ENCODE measurements at regions not wholly inside any gene's neighbourhood (a gene's known extent, or its start where the extent isn't known, plus 50 kb on each side); places are given as distances from the start of the nearest gene placed in this dataset.

GRCh38 chr20:60497298-60498035, 539.2 kb downstream of the CDH26 start:
- no peaks in the 10 kb centered on the region for H4K20me1 ChIP-seq (ENCODE audit: low read length)
- H3K27ac ChIP-seq (ENCODE audit: low read length) = no peak overlapping the region
- no peaks in the 10 kb centered on the region for H3K79me2 ChIP-seq (ENCODE audit: low read length)
- H3K4me2 ChIP-seq (ENCODE audit: low read length) = no peak overlapping the region
- TF ChIP-seq EZH2phosphoT487 (IDR thresholded peaks at IDR 0.05; ENCODE audit: borderline replicate concordance, low read length) = no peak
- TF ChIP-seq EZH2 (IDR thresholded peaks at IDR 0.05; ENCODE audit: low read length, unreplicated experiment) = no peak
- TF ChIP-seq CTCF (conservative IDR thresholded peaks at IDR 0.05; ENCODE audit: low read depth, low read length) = no peak
- intact Hi-C loops (cut with micrococcal nuclease) = no loop called here
- no peaks in the 10 kb centered on the region for H3K27me3 ChIP-seq (ENCODE audit: low read length)
- no peak overlapping the region for H3K4me3 ChIP-seq (ENCODE audit: low read length)
- ATAC-seq (no peak), DNase-seq (no peak)
- H3K9me2 ChIP-seq (replicated peaks; ENCODE audit: low read length) = no peaks in the 10 kb centered on the region
- no peaks in the 10 kb centered on the region for H3F3A ChIP-seq (ENCODE audit: low read length, unreplicated experiment)
- POLR2A ChIA-PET (ENCODE audit: unreplicated experiment) = no interaction called here
- CTCF ChIA-PET = no interaction called here
- no peak overlapping the region for H3K9ac ChIP-seq (ENCODE audit: low read length)
- H3K4me1 ChIP-seq (ENCODE audit: insufficient read depth, low read length) = no peaks in the 10 kb centered on the region
- no peaks in the 10 kb centered on the region for H3K36me3 ChIP-seq (ENCODE audit: low read depth, low read length)
- H2AFZ ChIP-seq (ENCODE audit: low read length) = no peak overlapping the region
- BruUV-seq (replicated peaks) = no TSS peak
- peaks cover 18% of the 10 kb centered on the region; the same call in 1 of the 2 replicates for H3K9me3 ChIP-seq (ENCODE audit: low read length)

- no TSS peak for BruUV-seq (replicated peaks)
- Histone ChIP-seq H3K4me2 (ENCODE audit: low read length) (no peak overlapping the region), H3K27ac (ENCODE audit: low read length) (no peak overlapping the region), H3K9ac (ENCODE audit: low read length) (no peak overlapping the region), H3K27me3 (ENCODE audit: low read length) (no peaks in the 10 kb centered on the region), H3K9me2 (replicated peaks; ENCODE audit: low read length) (no peaks in the 10 kb centered on the region), H3K9me3 (ENCODE audit: low read length) (peaks cover 18% of the 10 kb centered on the region; the same call in 1 of the 2 replicates), H3F3A (ENCODE audit: low read length, unreplicated experiment) (no peaks in the 10 kb centered on the region), H3K4me1 (ENCODE audit: insufficient read depth, low read length) (no peaks in the 10 kb centered on the region), H3K4me3 (ENCODE audit: low read length) (no peak overlapping the region), H3K36me3 (ENCODE audit: low read depth, low read length) (no peaks in the 10 kb centered on the region), H2AFZ (ENCODE audit: low read length) (no peak overlapping the region), H3K79me2 (ENCODE audit: low read length) (no peaks in the 10 kb centered on the region), H4K20me1 (ENCODE audit: low read length) (no peaks in the 10 kb centered on the region)
- CTCF ChIA-PET = no interaction called here
- intact Hi-C loops (cut with micrococcal nuclease) = no loop called here
- ATAC-seq (no peak), DNase-seq (no peak)
- POLR2A ChIA-PET (ENCODE audit: unreplicated experiment) = no interaction called here
- TF ChIP-seq EZH2 (IDR thresholded peaks at IDR 0.05; ENCODE audit: low read length, unreplicated experiment) (no peak), EZH2phosphoT487 (IDR thresholded peaks at IDR 0.05; ENCODE audit: borderline replicate concordance, low read length) (no peak), CTCF (conservative IDR thresholded peaks at IDR 0.05; ENCODE audit: low read depth, low read length) (no peak)
Observed at GRCh38 chr20:60500038-60500701, 541.9 kb downstream of the CDH26 start.

GRCh38 chr20:60501048-60501447, 542.8 kb downstream of the CDH26 start:
- ChIA-PET POLR2A (ENCODE audit: unreplicated experiment) (no interaction called here), CTCF (no interaction called here)
- Histone ChIP-seq H3K4me2 (ENCODE audit: low read length) (no peak overlapping the region), H3K79me2 (ENCODE audit: low read length) (no peaks in the 10 kb centered on the region), H3F3A (ENCODE audit: low read length, unreplicated experiment) (no peaks in the 10 kb centered on the region), H4K20me1 (ENCODE audit: low read length) (no peaks in the 10 kb centered on the region), H3K4me3 (ENCODE audit: low read length) (no peak overlapping the region), H3K9me2 (replicated peaks; ENCODE audit: low read length) (no peaks in the 10 kb centered on the region), H3K27ac (ENCODE audit: low read length) (no peak overlapping the region), H3K9ac (ENCODE audit: low read length) (no peak overlapping the region), H2AFZ (ENCODE audit: low read length) (no peak overlapping the region), H3K9me3 (ENCODE audit: low read length) (peaks cover 18% of the 10 kb centered on the region; the same call in 1 of the 2 replicates), H3K27me3 (ENCODE audit: low read length) (no peaks in the 10 kb centered on the region), H3K4me1 (ENCODE audit: insufficient read depth, low read length) (no peaks in the 10 kb centered on the region), H3K36me3 (ENCODE audit: low read depth, low read length) (no peaks in the 10 kb centered on the region)
- ATAC-seq (no peak), DNase-seq (no peak)
- TF ChIP-seq EZH2phosphoT487 (IDR thresholded peaks at IDR 0.05; ENCODE audit: borderline replicate concordance, low read length) (no peak), EZH2 (IDR thresholded peaks at IDR 0.05; ENCODE audit: low read length, unreplicated experiment) (no peak), CTCF (conservative IDR thresholded peaks at IDR 0.05; ENCODE audit: low read depth, low read length) (no peak)
- BruUV-seq (replicated peaks) = no TSS peak
- intact Hi-C loops (cut with micrococcal nuclease) = no loop called here
